ENCODE measurements at regions not wholly inside any gene's neighbourhood (a gene's known extent, or its start where the extent isn't known, plus 50 kb on each side); places are given as distances from the start of the nearest gene placed in this dataset.

DNA sequence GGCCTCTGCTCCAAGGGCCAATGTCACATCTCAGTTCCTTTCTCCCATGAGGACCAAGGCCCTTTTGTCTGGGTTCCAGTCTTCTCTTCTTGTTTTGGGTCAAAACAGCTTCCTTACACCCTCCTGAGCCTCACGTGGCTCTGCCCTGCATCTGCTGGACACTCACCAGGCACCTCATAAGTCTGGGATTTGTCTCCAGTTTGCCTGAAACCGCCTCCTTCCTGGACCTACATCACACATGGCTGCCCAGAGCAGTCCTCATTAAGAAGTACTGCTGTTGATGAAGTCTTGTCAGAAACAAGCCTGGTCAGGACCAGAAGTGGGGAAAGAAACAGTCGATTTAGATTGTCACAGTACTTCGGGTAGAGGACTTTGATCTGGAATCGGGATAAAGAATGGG is 173.4 kb upstream of the BMPER start:
- Histone ChIP-seq H3K4me3 (ENCODE audit: low read length) (no peak overlapping the region), H3K27me3 (ENCODE audit: control insufficient read depth, insufficient read depth, low read length) (no peaks in the 10 kb centered on the region), H3K36me3 (ENCODE audit: insufficient read depth, low read length) (no peaks in the 10 kb centered on the region), H3K9me3 (replicated peaks; ENCODE audit: low read length) (no peaks in the 10 kb centered on the region), H3K4me1 (ENCODE audit: control insufficient read depth, insufficient read depth, low read length) (no peaks in the 10 kb centered on the region), H3K9ac (ENCODE audit: low read depth, low read length) (no peak overlapping the region), H3K4me2 (ENCODE audit: low read length) (no peak overlapping the region)

DNA sequence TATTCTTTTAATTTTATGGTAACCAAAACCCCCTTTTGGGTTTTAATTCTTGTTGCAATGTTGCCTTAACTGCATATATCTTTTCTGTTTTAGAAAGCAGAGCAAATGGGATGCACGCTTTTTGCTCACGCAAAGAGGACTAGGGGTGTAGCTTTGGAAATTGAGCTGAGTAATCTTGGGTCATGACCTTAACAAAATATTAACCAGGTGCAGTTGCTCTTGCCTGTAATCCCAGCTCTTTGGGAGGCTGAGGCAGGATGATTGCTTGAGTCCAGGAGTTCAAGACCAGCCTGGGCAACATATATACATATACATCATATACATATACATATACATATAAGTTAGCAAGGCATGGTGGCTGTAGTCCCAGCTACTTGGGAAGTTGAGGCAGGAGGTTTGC is 172.9 kb upstream of the BMPER start:
- no peaks in the 10 kb centered on the region for H3K4me1 ChIP-seq (ENCODE audit: control insufficient read depth, insufficient read depth, low read length)
- no peak overlapping the region for H3K4me2 ChIP-seq (ENCODE audit: low read length)
- no peak overlapping the region for H3K4me3 ChIP-seq (ENCODE audit: low read length)
- H3K27me3 ChIP-seq (ENCODE audit: control insufficient read depth, insufficient read depth, low read length), result no peaks in the 10 kb centered on the region
- no peak overlapping the region for H3K9ac ChIP-seq (ENCODE audit: low read depth, low read length)
- no peaks in the 10 kb centered on the region for H3K9me3 ChIP-seq (replicated peaks; ENCODE audit: low read length)
- H3K36me3 ChIP-seq (ENCODE audit: insufficient read depth, low read length), result no peaks in the 10 kb centered on the region

GRCh38 chr7:33733870-33734650 is 171.3 kb upstream of the BMPER start:
- Histone ChIP-seq H3K4me1 (ENCODE audit: control insufficient read depth, insufficient read depth, low read length) (no peaks in the 10 kb centered on the region), H3K36me3 (ENCODE audit: insufficient read depth, low read length) (no peaks in the 10 kb centered on the region), H3K27me3 (ENCODE audit: control insufficient read depth, insufficient read depth, low read length) (no peaks in the 10 kb centered on the region), H3K9me3 (replicated peaks; ENCODE audit: low read length) (no peaks in the 10 kb centered on the region), H3K9ac (ENCODE audit: low read depth, low read length) (no peak overlapping the region), H3K4me2 (ENCODE audit: low read length) (no peak overlapping the region), H3K4me3 (ENCODE audit: low read length) (no peak overlapping the region)

DNA sequence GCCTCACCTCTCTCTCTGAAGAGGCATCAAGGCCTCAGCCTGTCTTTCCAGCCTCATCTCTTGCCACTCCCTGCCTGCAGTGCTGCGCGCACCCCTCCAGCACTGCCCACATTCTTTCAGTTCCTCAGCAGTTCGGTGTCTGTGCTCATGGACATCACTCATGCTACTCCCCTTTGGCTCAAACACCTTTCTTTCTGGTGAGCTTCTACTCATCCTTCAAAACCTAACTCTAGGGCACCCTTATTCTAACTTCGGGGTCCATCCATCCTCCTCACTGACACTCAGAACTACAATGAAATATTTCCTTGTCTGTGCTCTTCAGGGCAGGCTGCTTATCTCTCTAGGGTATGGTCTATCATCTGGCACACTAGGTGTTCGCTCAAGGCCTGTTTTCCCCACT is 169.9 kb upstream of the BMPER start:
- H3K9ac ChIP-seq (ENCODE audit: low read depth, low read length), result no peak overlapping the region
- no peak overlapping the region for H3K4me3 ChIP-seq (ENCODE audit: low read length)
- H3K4me2 ChIP-seq (ENCODE audit: low read length), result no peak overlapping the region
- no peaks in the 10 kb centered on the region for H3K27me3 ChIP-seq (ENCODE audit: control insufficient read depth, insufficient read depth, low read length)
- H3K9me3 ChIP-seq (replicated peaks; ENCODE audit: low read length), result no peaks in the 10 kb centered on the region
- no peaks in the 10 kb centered on the region for H3K36me3 ChIP-seq (ENCODE audit: insufficient read depth, low read length)
- no peaks in the 10 kb centered on the region for H3K4me1 ChIP-seq (ENCODE audit: control insufficient read depth, insufficient read depth, low read length)

- Histone ChIP-seq H3K4me2 (ENCODE audit: low read length) (no peak overlapping the region), H3K4me3 (ENCODE audit: low read length) (no peak overlapping the region), H3K9ac (ENCODE audit: low read depth, low read length) (no peak overlapping the region), H3K27me3 (ENCODE audit: control insufficient read depth, insufficient read depth, low read length) (no peaks in the 10 kb centered on the region), H3K36me3 (ENCODE audit: insufficient read depth, low read length) (no peaks in the 10 kb centered on the region), H3K4me1 (ENCODE audit: control insufficient read depth, insufficient read depth, low read length) (no peaks in the 10 kb centered on the region), H3K9me3 (replicated peaks; ENCODE audit: low read length) (no peaks in the 10 kb centered on the region)
Observed at GRCh38 chr7:33736521-33737221, 168.7 kb upstream of the BMPER start.

- Histone ChIP-seq H3K36me3 (ENCODE audit: insufficient read depth, low read length) (no peaks in the 10 kb centered on the region), H3K9me3 (replicated peaks; ENCODE audit: low read length) (no peaks in the 10 kb centered on the region), H3K4me3 (ENCODE audit: low read length) (no peak overlapping the region), H3K4me1 (ENCODE audit: control insufficient read depth, insufficient read depth, low read length) (peaks cover 11% of the 10 kb centered on the region), H3K4me2 (ENCODE audit: low read length) (no peak overlapping the region), H3K9ac (ENCODE audit: low read depth, low read length) (no peak overlapping the region), H3K27me3 (ENCODE audit: control insufficient read depth, insufficient read depth, low read length) (no peaks in the 10 kb centered on the region)
Observed at GRCh38 chr7:33738260-33738935, 166.9 kb upstream of the BMPER start.

GRCh38 chr7:33739286-33739685 is 166.1 kb upstream of the BMPER start:
- no peak overlapping the region for H3K4me3 ChIP-seq (ENCODE audit: low read length)
- no peaks in the 10 kb centered on the region for H3K27me3 ChIP-seq (ENCODE audit: control insufficient read depth, insufficient read depth, low read length)
- H3K9ac ChIP-seq (ENCODE audit: low read depth, low read length), result no peak overlapping the region
- H3K36me3 ChIP-seq (ENCODE audit: insufficient read depth, low read length), result no peaks in the 10 kb centered on the region
- H3K4me1 ChIP-seq (ENCODE audit: control insufficient read depth, insufficient read depth, low read length), result peaks cover 19% of the 10 kb centered on the region
- no peaks in the 10 kb centered on the region for H3K9me3 ChIP-seq (replicated peaks; ENCODE audit: low read length)
- no peak overlapping the region for H3K4me2 ChIP-seq (ENCODE audit: low read length)

- Histone ChIP-seq H3K9ac (ENCODE audit: low read depth, low read length) (no peak overlapping the region), H3K27me3 (ENCODE audit: control insufficient read depth, insufficient read depth, low read length) (no peaks in the 10 kb centered on the region), H3K36me3 (ENCODE audit: insufficient read depth, low read length) (no peaks in the 10 kb centered on the region), H3K4me1 (ENCODE audit: control insufficient read depth, insufficient read depth, low read length) (peaks cover 23% of the 10 kb centered on the region), H3K9me3 (replicated peaks; ENCODE audit: low read length) (no peaks in the 10 kb centered on the region), H3K4me2 (ENCODE audit: low read length) (no peak overlapping the region), H3K4me3 (ENCODE audit: low read length) (no peak overlapping the region)
Observed at GRCh38 chr7:33742521-33742920, 162.8 kb upstream of the BMPER start.

- Histone ChIP-seq H3K9ac (ENCODE audit: low read depth, low read length) (peak overlapping the region; percentile 20), H3K27me3 (ENCODE audit: control insufficient read depth, insufficient read depth, low read length) (no peaks in the 10 kb centered on the region), H3K36me3 (ENCODE audit: insufficient read depth, low read length) (no peaks in the 10 kb centered on the region), H3K4me1 (ENCODE audit: control insufficient read depth, insufficient read depth, low read length) (peaks cover 23% of the 10 kb centered on the region), H3K4me3 (ENCODE audit: low read length) (no peak overlapping the region), H3K4me2 (ENCODE audit: low read length) (peak overlapping the region; percentile 24), H3K9me3 (replicated peaks; ENCODE audit: low read length) (no peaks in the 10 kb centered on the region)
Observed at GRCh38 chr7:33742999-33743587, 162.2 kb upstream of the BMPER start.

DNA sequence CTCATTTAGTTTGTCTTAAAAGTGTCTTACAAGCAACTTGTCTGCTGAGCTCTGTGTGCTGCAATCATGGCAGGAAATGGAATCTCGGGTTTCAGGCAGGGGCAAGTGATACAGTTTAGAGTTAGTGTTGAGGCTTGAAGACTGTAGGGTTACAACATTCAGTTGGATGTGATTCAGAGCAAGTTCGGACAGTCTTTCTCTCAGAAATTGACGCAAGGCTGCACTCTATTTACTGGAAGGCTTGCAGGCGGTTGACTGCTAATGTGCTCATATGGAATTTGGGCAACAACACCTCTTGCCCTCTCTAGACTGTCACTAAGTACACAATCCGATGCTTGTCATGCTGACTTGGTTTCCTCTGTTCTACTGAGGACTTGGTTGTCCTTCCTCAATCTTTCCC is 161.7 kb upstream of the BMPER start:
- Histone ChIP-seq H3K36me3 (ENCODE audit: insufficient read depth, low read length) (no peaks in the 10 kb centered on the region), H3K27me3 (ENCODE audit: control insufficient read depth, insufficient read depth, low read length) (no peaks in the 10 kb centered on the region), H3K4me1 (ENCODE audit: control insufficient read depth, insufficient read depth, low read length) (peaks cover 23% of the 10 kb centered on the region), H3K4me2 (ENCODE audit: low read length) (peak overlapping the region; percentile 24), H3K9ac (ENCODE audit: low read depth, low read length) (peak overlapping the region; percentile 26), H3K4me3 (ENCODE audit: low read length) (peak overlapping the region; percentile 23), H3K9me3 (replicated peaks; ENCODE audit: low read length) (no peaks in the 10 kb centered on the region)

DNA sequence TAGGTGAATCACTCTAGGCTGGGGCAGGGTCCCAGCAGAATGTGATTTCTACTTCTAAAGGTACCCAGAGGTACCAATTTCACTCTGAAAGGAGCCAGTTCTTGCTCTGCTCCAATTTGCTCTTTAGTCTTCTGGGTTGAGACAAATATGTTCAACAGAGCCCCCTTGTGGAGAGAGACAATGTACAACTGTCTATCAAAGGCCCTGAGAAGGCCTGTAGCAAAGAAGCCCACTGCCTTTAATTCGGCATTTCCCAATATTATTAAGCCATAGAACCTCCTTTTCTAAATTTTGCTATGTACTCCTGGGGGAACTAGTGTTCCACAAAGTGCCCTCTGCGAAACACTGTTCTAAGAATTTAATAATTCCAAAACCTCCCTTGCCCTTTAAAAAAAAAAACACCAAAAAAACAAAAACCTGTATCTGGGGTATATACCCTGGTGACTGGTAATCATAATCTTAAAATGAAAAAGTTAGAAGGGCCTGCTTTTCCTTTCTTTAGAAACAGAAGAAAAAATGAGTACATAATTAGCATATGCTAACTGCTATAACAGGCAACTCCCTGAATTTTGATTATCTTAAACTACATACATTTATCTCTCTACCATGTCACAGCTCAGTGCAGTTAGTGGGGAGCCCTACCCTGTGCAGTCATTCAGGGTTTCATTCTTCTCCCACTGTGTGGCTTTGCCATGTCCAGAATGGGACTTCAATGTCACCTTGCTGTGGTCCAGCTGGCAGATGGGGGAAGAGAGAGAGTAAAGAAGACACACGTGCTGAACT is 160.9 kb upstream of the BMPER start:
- H3K4me1 ChIP-seq (ENCODE audit: control insufficient read depth, insufficient read depth, low read length), result peaks cover 23% of the 10 kb centered on the region
- H3K27me3 ChIP-seq (ENCODE audit: control insufficient read depth, insufficient read depth, low read length), result no peaks in the 10 kb centered on the region
- H3K4me2 ChIP-seq (ENCODE audit: low read length), result peak overlapping the region; percentile 24
- H3K36me3 ChIP-seq (ENCODE audit: insufficient read depth, low read length), result no peaks in the 10 kb centered on the region
- H3K4me3 ChIP-seq (ENCODE audit: low read length), result peak overlapping the region; percentile 23
- peak overlapping the region; percentile 26 for H3K9ac ChIP-seq (ENCODE audit: low read depth, low read length)
- H3K9me3 ChIP-seq (replicated peaks; ENCODE audit: low read length), result no peaks in the 10 kb centered on the region

Measured in skeletal muscle satellite cell (primary cell).